Stimulated activated CD8-positive, alpha-beta memory T cell treated with anti-CD3 and anti-CD28 coated beads, Interleukin-12 subunit alpha, Interleukin-12 subunit beta, amount 100 ng/mL, for 24 hours (primary cell): ENCODE measurements at regions not wholly inside any gene's neighbourhood (a gene's known extent, or its start where the extent isn't known, plus 50 kb on each side); places are given as distances from the start of the nearest gene placed in this dataset.
A peak's percentile ranks its signal among the peaks of the same experiment; 100 is the strongest.

Experiments
- DNase-seq: peaks from one replicate; pipeline ENCODE4 v3.0.0-alpha.2; 2020; ENCODE audit errors: extremely low read depth

DNA sequence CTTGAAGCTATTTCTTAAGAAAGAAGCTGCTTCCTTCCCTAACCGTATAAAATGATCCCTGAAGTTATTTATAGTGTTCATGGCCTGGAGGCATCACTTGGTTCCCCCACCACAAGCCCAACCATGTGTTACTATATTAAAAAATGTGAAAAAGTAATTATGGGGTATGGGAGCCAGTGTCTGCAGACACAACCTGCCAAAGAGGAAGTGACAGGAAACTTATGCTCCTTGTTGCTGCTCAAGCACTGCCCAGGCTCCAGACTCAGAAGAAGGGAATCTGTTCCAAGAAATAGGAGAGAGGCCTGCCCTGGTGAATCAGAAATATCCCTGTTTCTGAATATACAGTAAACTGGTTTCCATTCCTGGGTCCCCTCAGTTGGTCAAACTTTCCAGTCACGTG is 217.2 kb upstream of the BMP4 start:
- DNase-seq: no peak

DNA sequence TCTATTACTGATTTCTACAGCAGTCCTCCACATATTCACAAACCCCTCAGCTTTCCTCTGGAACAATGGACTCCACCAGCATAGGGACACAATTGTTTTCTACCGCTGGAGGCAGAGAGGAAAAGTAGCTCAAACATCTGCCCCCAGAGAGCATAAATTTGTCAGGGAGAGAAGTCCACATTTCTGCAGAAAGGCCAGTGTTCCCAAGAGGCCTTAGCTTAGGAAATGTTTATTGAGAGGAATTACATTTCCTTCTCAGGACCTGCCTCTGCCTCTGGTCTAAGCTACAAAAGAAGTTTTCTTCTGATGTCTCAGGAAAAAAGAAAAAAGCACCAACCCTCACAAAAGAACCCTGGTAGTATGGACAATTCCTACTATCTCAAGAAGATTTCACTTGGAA is 217.8 kb upstream of the BMP4 start:
- no peak for DNase-seq

DNA sequence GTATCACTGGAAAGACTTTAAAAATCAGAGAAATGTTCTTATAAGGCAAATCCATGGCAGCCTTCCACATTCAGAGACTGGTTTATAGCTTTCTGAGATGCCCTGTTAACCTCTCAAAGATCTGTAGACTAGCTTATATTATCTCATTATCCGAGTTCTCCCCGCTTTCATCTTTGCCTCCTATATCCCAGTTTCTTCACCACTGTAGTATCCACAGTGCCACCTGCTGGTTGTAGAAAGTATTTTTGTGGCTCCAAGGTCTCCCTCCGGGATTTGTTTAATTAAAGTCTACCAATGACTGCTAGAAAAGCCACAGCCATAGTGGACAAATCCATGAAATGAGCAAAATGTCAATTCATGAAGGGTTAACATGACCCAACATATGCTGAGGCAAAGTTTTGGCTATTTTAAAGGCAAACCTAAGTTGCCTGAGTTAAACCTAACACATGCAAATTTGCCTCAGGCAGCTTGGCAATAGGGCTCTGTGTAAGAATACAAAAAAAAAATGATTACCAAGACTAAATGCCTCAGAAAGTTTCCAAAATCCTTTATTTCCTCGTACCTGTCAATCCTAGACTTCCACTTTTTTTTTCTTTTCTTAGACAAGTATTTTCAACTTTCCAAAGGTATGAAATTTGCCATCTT is 218.8 kb upstream of the BMP4 start:
- peak; percentile 3 for DNase-seq

DNA sequence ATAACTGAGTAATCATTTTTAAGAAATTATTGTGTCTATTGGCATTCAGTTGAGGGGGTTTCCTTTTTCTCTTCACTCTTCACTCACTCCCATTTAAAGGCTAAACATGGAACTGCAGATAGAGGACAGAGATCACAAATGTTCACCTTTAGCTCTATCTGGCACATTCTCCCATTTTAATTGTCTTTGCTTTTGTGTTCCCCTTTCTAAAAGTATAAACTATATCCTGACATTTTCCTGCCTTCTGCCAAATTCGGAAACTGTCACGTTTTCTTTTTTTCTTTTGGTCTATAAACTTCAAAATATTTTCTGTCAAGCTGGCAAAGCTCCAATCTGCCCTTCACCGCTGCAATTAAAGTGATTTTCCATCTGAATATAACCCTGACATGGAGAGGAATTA is 219.8 kb upstream of the CDKN3 start:
- no peak for DNase-seq

DNA sequence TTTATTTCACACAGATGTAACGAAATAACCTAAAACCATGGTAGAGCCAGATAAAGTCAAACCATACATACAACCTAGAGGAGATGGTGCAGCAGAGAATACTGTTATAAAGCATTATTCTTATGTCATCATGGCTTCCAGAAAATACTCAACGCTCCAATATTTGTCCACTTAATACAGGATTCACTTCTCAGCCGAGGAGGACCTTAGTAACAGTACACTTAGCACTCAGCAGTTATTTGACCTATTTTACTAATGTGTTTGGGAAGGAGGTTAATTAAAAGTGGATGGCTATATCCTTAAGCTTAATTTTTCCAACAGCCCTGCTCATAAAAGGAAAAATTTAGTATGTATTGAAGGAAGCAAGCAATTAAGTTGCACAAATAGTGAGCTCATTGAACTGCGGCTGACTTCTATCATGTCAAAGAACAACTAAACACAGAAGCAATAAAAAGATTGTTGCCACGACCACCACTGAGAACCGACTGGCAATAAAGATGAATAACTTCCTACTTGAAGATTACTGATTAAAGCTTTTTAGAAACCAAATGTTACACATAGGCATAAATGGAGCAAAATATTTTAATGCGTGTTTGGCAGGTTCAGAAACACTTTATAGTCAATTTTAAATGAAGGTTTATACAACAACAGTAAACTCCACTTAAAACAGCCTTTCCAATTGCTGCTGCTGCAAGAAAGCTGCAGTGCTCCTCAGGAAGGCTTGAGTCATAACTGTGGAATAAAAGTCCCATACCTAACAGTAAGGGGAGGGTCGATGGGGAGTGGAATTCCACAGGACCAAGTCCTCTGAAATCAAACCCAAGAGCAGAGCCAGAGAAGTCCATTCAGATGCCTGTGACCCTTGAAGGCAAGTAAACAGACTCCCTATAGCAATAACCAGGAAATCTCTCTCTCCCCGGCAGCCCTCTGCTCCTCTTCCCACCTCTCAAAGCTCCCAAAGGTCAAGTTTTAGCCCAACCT is 218.9 kb upstream of the CDKN3 start:
- no peak for DNase-seq

DNA sequence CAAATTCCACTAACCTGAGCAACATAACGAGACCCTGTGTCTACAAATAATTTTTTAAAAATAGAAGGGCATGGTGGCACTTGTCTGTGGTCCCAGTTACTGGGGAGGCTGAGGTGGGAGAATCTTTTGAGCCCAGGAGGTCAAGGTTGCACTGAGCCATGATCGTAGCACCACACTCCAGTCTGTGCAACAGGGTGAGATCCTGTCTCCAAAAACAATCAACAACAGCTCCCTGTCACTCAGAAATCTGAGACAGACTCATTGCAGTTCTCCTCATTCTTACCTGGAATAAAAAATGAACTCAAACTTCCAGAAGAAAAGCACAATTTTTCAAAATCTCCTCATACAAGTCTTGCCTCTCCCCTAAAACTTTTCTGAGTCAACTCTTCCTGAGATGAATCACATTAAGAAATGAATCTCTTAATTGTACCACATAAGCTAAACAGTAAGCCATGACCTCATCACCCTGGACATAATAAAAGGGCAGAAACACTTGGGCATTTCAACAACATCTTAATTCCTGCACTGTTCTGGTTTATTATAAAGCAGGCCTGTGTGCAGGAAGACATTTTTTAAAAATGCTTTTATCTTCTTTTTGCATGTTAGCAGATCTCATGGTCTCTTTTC is 214.3 kb upstream of the CDKN3 start:
- no peak for DNase-seq

DNA sequence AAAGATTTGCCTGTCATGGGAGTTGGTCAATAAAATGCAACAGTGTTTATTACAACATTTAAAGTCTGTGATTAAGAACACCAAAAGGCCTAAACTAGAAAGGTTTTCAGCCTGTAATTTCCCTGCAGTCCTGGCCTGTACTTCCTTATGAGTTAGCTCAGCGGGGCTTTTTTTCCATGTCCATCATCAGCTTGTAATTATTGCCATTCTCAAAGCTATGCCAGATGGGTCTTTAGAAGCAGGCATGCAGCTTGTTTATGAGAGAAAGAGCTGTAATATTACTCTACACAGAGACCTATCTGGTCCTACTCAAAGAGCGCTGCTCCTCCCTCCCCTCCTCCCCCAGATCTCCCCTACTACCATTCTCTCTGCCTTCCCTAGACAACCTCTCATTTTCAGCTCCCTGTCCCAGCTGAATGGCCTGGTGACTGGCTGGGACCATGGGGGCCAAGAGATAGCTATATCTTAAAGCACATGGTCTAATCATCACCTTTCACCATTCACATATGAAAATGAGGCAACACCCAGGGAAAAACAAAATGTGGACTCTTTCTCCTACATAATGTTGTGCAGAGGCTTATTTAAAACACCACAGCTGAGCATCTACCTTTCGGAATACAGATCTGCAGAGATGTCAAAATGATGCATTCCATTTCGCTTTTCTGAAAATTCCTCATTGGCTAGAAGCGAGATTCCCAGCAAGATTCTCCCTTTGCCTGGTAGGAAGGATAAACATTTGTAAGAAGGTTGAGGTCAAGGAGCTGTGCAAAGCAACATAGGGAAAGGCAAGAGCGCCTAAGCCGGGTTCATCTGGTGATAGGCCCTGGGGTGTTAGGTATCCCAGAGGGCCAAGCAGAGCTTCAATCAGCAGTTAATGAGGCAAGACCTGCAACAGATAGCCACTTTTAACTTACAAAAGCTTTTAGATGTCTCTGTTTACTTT is 209.7 kb upstream of the CDKN3 start:
- no peak for DNase-seq

DNA sequence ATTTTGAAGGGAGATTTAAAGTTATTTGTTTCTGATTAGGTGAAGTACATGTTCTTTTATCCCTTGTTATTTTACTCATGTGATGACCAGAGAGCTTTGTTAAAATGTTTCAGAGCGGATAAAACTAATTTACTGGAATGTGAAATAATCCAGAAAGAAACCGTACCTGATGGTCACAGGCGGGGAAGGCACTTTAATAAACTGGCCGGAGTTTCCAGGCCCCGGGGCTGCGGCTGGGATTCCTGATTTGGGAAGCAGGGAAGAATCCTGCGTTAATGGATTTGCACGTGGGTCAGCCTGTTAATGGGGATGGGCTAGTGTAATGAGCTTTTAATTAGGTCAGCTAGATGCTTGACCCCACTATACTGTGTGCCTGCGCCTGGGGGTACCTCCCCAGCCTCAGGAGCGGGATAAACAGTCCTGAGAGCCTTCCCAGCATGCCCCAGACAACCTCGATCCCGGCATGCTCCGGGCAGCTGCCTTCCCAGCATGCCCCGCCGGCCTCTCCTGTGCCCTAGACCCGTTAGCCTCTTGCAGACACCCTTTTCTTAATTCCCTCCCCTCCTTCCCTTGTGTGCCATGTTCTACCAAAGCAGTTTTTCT is 208.6 kb upstream of the CDKN3 start:
- DNase-seq: no peak

DNA sequence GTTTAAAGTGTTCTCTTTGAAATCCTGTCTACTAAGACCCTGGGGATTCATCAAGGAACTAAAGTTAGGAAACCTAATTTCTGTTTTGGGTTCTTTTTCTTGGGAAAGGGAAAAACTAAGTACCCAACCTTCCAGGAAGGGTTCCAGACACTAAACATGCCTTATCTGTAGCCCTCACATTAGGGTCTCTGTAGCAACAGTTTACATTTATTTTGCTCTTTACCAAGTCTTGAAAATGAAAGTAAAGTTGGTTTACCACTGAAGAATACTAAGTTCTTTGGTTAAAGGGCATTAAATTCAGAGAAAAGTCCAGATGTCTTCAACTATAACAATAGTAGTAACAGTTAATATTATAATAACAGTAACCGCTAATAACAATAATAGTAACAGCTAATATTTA is 207.5 kb upstream of the CDKN3 start:
- DNase-seq: no peak

DNA sequence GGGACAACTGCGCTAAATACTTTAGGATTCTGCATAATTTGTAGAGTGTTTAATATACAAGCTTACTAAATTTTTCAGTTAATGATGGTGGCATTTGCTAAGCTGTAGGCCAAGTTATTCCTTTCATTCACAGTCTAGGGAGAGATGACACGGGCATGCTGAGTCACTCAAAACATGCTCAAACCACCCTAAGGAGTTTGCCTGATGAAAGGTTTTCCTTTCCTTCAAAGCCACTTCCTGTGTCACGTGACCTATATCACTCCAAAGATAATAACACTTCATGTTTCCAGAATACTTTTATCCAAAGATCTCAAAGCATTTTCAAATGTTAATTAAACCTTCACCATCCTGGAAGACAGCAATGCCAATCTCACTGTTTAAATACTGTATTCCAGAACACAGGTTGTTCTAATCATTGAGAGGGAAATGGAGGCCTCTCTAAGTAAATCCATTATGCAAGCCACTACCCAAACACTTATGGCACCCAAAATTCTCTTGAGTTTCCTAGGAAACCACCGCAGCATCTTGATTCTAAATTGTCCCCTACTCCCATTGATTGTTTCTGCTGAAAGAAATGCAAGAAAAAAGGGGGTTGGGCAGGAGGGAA is 207.0 kb upstream of the CDKN3 start:
- DNase-seq: no peak

DNA sequence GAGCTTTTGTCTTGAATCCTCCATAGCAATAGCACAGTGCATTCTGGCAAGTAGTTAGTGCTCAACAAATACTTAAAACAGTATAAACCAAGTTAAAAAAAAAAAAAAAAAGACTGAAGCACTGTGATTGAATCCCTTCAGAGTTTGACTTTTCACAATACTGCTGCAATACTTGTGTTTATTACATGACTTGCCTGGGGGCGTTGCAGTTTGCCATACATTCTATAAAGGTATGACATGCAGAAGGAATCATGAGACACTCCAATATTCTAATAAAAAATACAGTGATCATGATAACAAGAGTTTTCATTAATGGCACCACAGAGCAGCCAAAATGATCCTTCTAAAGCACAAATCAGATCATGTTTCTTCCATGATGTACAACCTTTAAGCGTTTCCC is 205.0 kb upstream of the CDKN3 start:
- no peak for DNase-seq

DNA sequence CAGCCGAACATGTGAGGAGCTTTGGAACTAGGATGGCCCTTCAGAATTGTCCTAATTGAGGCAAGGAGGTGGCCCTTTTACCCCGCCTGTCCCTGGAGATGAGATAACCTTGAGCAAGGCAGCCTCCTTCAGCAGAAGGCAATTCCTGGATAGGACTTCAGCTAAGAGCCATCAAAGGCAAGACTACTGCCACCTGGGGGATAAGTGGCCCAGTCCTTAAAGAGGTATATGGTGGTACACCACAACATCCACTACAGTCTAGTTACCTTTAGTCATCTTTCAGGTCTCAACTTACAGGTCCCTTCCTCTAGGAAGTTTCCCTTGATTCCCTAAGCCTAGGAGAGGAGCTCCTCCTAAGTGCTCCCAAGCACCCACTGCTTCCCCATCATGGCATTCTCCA is 204.2 kb upstream of the CDKN3 start:
- DNase-seq: no peak

DNA sequence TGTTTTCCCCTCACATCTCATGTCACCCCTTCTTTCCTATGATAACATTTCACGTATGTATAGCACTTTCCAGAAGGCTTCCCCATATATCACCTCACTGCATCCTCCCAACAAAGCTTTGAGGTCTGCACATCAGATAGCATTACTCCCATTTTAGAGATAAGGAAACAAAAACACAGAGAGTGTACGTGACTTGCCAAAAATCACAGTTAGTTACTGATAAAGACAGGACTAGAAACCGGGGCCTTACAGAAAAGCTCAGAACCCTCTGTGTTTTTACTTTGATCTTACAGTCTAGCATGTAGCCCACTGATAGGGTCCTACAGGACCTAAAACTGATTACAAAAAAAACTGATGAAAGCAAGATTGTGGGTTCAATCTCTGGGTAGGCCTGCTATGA is 202.9 kb upstream of the CDKN3 start:
- DNase-seq: no peak

DNA sequence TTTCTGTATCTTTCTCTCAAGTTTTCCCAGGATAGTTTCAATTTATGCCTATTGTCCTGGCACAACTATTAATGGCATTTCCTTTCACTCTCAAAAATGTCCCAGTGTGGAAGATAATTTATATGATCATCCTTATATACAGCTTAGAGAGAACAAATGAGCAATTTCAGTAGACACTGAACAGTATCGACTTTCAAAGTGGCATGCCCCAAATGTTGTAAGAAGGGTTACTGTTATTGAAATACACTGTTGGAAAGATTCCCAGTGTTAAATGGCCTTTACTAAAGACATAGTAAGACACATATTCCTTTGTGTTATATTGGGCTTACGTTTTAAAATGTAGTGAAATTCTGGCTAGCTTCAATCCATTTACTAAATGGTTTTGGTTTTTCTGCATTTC is 202.3 kb upstream of the CDKN3 start:
- DNase-seq: no peak

DNA sequence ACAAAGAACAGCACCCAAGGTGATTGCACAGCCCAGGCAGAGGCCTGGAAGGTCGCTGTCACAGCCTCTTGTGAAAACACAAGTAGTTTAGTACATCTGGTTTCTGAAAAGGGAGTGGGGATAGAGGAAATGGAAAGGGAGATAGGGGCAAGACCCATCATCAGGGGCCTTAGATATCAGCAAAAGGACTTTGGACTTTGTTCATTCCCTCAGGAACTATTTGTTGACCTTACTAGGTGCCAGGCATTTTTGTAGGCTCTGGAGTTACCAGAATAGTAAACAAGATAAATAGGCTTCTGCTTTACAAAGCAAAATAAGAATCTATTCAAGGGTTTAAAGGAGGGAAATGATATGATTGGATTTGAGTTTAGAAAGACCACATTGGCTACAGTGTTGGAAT is 199.4 kb upstream of the CDKN3 start:
- no peak for DNase-seq

DNA sequence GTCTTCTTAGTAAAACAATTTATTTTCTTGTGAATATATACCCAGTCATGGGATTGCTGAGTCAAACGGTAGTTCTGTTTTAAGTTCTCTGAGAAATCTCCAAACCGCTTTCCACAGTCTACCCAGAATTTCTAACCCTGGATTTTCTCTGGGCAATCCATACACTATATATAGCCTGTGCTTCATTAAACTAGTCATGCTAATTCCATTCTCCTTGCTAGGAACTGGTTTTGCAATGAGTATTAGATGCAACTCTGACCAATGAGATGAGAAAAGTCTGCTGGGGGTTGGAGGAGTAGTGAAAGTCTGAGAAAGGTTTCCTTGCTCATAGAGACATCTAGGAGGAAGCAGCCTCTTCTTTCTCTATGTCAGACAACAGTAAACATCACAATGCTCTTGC is 196.1 kb upstream of the CDKN3 start:
- DNase-seq: no peak

DNA sequence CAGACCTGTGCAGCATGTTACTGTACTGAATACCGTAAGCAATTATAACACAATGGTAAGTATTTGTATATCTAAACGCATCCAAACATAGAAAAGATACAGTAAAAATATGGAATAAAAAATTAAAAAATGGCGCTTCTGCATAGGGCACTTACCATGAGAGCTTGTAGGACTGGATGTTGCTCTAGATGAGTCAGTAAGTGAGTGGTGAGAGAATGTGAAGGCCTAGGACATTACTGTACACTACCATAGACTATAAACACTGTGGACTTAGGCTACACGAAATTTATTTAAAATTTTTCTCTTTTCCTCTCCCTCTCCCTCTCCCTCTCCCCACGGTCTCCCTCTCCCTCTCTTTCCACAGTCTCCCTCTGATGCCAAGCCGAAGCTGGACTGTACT is 194.5 kb upstream of the CDKN3 start:
- DNase-seq: no peak

DNA sequence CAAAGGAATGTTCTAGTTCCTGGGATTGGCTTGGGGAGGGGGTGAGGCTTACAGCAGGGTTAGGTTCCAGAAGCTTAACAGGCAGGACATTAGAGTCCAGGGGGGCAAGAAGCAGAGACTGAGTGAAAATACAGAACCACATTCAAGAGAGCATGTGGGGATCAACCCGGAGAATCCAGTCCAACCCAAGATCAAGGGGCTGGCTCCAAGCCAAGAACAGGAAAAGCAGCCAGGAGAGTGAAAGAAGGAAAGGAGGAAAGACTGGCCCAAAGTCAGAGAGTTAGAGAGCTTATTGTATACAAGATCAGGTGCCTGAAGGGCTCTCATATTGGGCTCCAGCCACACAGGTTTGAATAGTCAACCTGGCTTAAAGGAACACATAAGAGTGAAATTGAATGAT is 190.3 kb upstream of the CDKN3 start:
- no peak for DNase-seq

DNA sequence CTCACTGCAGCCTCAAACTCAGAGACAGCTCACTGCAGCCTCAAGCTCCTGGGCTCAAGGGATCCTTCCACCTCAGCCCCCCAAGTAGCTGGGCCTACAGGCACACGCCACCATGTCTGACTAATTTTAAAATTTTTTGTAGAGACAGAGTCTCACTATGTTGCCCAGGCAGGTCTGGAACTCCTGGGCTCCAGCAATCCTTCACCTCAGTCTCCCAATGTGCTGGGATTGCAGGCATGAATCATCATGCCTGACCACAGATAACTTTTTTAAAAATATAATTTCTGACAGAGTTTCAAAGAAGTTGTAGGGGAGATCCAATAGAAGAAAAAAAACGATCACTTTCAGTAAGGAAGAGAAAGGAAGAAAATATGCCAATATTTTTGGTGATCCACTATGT is 189.7 kb upstream of the CDKN3 start:
- no peak for DNase-seq

DNA sequence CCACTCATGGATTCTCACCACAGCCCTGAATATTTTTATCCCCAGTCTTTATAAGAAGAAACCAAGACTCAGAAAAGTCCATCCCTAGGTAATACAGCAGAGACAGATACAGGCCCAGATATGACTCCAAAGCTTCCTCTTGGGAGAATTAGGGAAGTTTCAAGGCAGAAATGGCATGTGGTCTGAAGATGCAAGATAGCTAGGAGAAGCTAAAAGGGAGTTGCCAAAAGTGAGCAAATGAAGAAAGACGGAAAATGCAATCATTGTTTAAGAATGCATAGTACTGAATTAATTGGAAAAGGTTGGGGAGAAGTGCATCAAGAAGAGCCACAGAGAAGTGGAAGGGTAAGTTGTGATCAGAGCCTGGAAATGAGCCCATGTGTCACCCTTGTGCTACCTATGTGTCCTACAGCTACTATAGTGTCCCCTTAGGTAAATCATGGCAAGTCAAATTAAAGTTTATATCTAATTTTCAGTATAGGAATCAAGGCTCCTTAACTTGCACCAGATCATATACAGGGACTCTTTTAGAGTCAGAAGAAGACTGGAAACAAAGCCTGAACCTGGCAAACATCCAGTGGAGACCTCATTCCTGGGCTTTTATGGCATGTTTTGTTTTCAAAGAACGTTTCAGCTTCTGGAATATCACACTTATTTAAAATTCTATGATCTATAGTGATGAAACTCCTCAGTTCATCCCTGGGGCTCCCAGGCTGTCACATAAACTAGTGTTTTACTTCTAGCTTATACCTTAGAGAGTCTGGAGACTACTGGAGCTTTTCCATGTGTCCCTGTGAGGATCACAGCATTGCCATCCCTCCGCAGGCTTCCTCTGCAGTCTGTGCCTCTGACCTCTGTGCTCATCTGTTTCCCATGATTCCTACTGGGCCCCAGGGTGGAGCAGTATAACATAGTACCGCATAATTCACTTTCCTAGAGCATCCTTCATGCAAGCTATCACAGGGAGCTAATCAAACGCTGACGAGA is 189.0 kb upstream of the CDKN3 start:
- DNase-seq: no peak
